RWPE2 (cell line): ENCODE measurements at regions not wholly inside any gene's neighbourhood (a gene's known extent, or its start where the extent isn't known, plus 50 kb on each side); places are given as distances from the start of the nearest gene placed in this dataset.
"Not testable (repeated sequence)": the region's sequence is repeated elsewhere in the genome, so short reads cannot be mapped to it uniquely, and the experiment has no call there.

Source experiments
- ATAC-seq: fragments of 200-7000 bp; cut with Tn5 transposase; 3 replicates; pipeline ENCODE4 v1.9.1; 2021; ENCODE audit warnings: low read depth
- DNase-seq: peaks from one replicate; pipeline ENCODE4 v3.0.0-alpha.2; 2020; ENCODE audit warnings: low spot score
- H3K27ac ChIP-seq: fragments of 450-650 bp; 2 replicates; pipeline ENCODE4 v1.5.1; 2017; ENCODE audit warnings: mild to moderate bottlenecking; ENCODE audit not compliant: poor library complexity, severe bottlenecking
- H3K27me3 ChIP-seq: fragments of 250-450 bp; sonication (Bioruptor Pico); 2 replicates; pipeline ENCODE4 v1.5.1; 2021; ENCODE audit warnings: mild to moderate bottlenecking, moderate library complexity; ENCODE audit not compliant: insufficient read depth, poor library complexity, severe bottlenecking
- H3K36me3 ChIP-seq: fragments of 250-450 bp; sonication (Bioruptor Pico); 2 replicates; pipeline ENCODE4 v1.5.1; 2020; ENCODE audit warnings: low read depth, mild to moderate bottlenecking, moderate library complexity
- H3K4me1 ChIP-seq: fragments of 250-450 bp; sonication (Bioruptor Pico); 2 replicates; pipeline ENCODE4 v1.5.1; 2021; ENCODE audit warnings: mild to moderate bottlenecking, moderate library complexity; ENCODE audit not compliant: insufficient read depth, poor library complexity, severe bottlenecking
- H3K4me3 ChIP-seq: fragments of 250-450 bp; sonication (Bioruptor Pico); 2 replicates; pipeline ENCODE4 v1.5.1; 2021; ENCODE audit warnings: mild to moderate bottlenecking, moderate library complexity; ENCODE audit not compliant: severe bottlenecking
- H3K9me3 ChIP-seq: fragments of 250-450 bp; sonication (Bioruptor Pico); 2 replicates; pipeline ENCODE4 v1.5.1; 2021; ENCODE audit warnings: mild to moderate bottlenecking, moderate library complexity; ENCODE audit not compliant: severe bottlenecking
- TF ChIP-seq, protein P1 (sequence below): fragments of 450-650 bp; IDR thresholded peaks from one replicate; pipeline ENCODE4 v1.5.1; 2017; ENCODE audit warnings: mild to moderate bottlenecking, moderate library complexity; ENCODE audit not compliant: poor library complexity, severe bottlenecking

DNA sequence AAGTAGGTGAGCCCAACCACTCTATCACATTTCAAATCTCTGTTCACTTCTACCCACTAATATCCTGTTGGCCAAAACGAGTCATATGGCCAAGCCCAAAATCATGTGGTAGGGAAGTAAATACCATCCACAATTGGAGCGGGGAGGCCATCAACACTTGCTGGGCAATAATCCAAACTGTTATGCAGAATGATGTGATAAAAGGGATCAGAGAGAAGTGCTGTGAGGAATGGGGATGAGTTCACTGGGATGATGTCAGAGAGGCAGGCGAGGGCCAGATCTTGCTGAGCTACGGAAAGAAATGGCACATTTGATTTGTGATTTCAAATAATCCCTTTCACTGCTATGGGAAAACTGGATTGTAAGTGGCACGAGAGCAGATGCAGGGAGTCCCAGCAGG lies 188.4 kb downstream of the NPIPA8 start:
- not testable (repeated sequence) for ATAC-seq

DNA sequence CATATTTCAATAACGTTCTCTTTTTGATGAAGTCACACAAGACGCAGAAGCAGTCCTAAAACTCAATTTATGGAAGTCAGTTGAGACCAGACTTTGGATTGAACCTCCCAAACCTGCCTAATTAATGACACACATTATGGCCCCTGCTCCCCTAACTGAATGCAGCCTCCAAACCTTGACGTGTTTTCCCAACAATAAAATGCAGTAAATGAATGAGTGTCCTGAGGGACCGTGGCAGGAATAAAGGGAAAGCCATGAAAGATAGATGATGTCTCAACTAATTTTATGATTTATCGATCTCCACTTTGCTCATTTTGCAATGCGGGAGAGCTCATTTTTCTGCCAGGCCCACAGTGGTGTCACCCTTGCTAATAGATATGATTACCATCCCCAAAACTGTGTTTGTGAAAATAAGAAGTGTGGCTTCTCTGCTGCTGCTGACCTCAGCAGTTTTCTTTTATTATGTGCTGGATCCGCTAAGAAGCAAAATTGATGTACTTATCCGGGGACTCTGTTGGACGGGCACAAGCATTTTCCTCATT lies 189.9 kb downstream of the NPIPA8 start:
- not testable (repeated sequence) for H3K4me3 ChIP-seq, H3K9me3 ChIP-seq, H3K27me3 ChIP-seq, H3K27ac ChIP-seq, ATAC-seq, H3K4me1 ChIP-seq, H3K36me3 ChIP-seq, DNase-seq

More for the DNA sequence above, 188.4 kb downstream of the NPIPA8 start:
- H3K27me3 ChIP-seq, DNase-seq, H3K4me3 ChIP-seq, H3K36me3 ChIP-seq, H3K27ac ChIP-seq, H3K4me1 ChIP-seq, H3K9me3 ChIP-seq: not testable (repeated sequence)

DNA sequence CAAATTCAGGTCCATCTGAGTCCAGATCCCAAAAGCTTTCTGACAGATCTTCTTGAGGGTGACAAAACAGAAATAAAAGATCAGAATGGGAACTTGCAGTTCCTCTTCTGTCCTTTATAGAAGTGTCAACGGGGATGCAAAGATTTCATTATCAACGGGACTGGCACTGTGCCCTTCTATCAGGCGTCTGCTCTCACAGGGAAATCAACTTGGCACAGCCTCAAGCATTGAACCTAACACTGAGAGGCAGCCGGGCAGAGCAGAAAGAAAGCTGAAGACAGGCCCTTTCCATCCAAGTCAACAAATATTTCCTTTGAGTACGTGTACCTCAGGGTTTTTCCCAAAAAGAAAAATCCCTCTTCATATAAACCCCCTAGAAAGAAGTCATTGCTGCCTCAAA lies 194.5 kb downstream of the NPIPA8 start:
- H3K27ac ChIP-seq, DNase-seq, H3K36me3 ChIP-seq, H3K4me1 ChIP-seq, H3K9me3 ChIP-seq, H3K4me3 ChIP-seq, H3K27me3 ChIP-seq, ATAC-seq: not testable (repeated sequence)

DNA sequence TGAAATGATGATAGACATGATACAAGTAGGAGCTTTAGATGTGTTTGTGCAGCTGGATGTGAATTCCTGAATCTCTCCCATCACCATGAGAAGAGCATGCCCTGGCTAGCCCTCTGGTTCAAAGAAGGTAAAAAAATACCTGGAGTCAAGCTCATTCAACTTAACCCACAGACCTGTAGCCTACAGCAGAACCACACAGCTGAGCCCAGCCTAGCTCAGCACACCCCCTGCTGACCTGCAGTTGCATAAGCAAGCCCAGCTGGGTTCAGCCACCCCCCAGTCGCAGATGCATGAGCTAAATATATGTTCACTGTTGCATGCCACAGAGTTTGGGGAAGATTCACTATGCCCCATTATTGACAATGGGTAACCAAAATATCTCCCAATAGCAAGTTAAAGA lies 200.2 kb downstream of the NPIPA8 start:
- not testable (repeated sequence) for H3K9me3 ChIP-seq, H3K4me1 ChIP-seq, DNase-seq, H3K27me3 ChIP-seq, H3K27ac ChIP-seq, H3K36me3 ChIP-seq, H3K4me3 ChIP-seq
- peak; percentile 49 for ATAC-seq

DNA sequence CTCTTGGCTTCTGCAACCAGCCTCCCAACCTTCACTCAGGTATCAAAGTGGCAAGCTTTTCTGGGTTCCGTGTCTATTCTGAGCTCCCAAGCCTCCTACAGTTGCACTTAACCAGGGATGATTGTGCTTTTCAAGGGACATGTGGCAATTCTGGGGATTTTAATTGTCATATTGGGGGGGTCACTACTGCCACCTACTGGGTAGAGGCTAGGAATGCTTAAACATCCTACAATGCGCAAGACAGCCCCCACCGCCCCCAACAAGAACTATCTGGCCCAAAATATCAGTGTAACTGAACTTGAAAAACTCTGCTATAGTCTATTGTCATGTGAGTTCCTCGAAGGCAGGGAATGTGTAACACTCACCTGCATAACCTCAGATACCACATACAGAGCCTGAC lies 201.5 kb downstream of the NPIPA8 start:
- DNase-seq, result not testable (repeated sequence)

DNA sequence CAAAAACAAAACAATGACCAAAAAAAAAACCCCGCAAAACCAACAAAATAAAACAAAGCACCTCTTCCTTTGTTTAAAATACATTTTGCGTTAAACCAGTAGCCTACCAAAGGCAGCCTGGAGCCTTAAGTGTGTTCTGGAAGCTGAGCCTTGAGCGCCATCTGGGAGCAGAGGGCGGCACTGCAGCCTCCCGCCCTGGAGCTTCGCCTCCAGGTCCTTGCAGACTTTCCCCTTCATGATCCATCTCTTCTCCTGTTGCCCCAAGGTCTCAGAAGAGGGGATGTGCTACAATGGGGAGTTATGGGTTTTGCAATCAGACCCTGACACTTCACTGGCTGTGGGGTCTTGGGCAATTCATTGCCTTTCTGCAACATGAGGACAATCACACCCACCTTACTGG lies 204.9 kb downstream of the NPIPA8 start:
- not testable (repeated sequence) for H3K27me3 ChIP-seq, H3K36me3 ChIP-seq, H3K27ac ChIP-seq, H3K4me1 ChIP-seq, DNase-seq, H3K4me3 ChIP-seq, H3K9me3 ChIP-seq
- ATAC-seq, result peak; percentile 72
- TF ChIP-seq, protein P1, sequence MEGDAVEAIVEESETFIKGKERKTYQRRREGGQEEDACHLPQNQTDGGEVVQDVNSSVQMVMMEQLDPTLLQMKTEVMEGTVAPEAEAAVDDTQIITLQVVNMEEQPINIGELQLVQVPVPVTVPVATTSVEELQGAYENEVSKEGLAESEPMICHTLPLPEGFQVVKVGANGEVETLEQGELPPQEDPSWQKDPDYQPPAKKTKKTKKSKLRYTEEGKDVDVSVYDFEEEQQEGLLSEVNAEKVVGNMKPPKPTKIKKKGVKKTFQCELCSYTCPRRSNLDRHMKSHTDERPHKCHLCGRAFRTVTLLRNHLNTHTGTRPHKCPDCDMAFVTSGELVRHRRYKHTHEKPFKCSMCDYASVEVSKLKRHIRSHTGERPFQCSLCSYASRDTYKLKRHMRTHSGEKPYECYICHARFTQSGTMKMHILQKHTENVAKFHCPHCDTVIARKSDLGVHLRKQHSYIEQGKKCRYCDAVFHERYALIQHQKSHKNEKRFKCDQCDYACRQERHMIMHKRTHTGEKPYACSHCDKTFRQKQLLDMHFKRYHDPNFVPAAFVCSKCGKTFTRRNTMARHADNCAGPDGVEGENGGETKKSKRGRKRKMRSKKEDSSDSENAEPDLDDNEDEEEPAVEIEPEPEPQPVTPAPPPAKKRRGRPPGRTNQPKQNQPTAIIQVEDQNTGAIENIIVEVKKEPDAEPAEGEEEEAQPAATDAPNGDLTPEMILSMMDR, result peak; percentile 21

More for the DNA sequence above, 201.5 kb downstream of the NPIPA8 start:
- H3K4me1 ChIP-seq, H3K27me3 ChIP-seq, H3K4me3 ChIP-seq, H3K36me3 ChIP-seq, ATAC-seq, H3K9me3 ChIP-seq, H3K27ac ChIP-seq: not testable (repeated sequence)

DNA sequence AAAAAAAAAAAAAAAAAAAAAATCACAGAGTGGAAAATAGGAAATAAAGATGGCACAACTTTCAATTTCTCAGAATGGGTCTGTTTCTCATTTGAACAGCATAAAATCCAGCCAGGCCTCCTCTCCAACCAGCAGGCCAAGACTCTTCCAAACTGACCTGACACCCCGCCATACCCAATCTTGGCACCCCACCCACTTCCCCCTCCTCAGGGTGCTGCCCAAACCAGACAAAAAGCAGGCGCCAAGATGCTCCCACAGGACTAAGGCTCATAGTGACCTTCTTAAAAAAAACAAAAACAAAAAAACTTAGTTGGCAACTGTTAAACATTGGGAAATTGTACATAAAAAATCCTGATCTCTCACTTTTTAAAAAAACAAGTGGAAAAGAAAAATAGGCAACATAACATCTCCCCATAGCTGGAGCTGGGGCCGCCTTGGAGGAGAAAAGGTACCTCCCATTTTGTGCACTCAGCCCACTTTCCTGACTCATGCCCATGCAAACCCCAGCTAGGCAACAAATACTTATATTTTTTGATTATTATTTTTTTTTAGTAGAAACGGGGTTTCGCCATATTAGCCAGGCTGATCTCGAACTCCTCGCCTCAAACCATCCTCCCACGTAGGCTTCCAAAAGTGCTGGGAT lies 205.9 kb downstream of the NPIPA8 start:
- H3K4me1 ChIP-seq, H3K4me3 ChIP-seq, H3K36me3 ChIP-seq, H3K27ac ChIP-seq, H3K27me3 ChIP-seq, H3K9me3 ChIP-seq, DNase-seq, ATAC-seq: not testable (repeated sequence)

DNA sequence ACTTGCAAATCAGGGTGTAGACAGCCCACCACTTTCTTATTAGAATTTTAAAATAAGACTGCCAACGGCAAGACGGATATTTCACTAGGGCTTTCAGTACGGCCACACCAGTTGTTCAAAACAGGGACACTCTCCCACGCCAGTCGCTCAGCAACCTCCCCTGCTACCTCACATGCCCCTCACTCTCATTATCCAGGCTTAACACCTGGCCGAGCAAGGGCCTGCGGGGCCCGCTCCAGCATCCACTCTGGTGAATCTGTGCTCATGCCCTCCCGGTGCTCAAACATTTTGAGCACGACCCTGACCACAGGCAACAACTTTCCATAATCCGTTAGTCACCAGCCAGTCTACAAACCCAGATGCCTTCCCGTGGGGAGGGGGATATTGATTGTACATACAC lies 209.5 kb downstream of the NPIPA8 start:
- DNase-seq, H3K27me3 ChIP-seq, H3K27ac ChIP-seq, H3K9me3 ChIP-seq, H3K4me3 ChIP-seq, ATAC-seq, H3K36me3 ChIP-seq, H3K4me1 ChIP-seq: not testable (repeated sequence)

DNA sequence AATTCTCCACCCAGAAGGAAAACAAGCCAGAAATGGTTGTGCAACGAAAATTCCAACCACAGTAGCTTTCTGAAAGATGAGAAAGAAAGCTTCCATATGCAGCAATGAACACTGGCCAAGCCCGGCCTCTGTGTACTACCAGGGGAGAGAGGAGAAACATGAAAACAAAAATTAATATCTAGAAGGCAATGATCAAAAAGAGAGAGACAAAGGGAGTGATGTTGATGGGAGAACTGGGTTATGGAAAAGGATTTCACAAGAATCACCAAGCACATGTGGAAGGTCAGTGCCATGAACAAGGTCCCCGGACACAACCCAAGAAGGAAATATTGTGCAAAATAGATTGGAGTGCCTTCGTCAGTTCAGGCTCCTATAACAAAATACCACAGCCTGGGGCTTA lies 217.4 kb downstream of the NPIPA8 start:
- DNase-seq, H3K27me3 ChIP-seq, ATAC-seq, H3K36me3 ChIP-seq, H3K4me1 ChIP-seq, H3K27ac ChIP-seq, H3K9me3 ChIP-seq, H3K4me3 ChIP-seq: not testable (repeated sequence)

DNA sequence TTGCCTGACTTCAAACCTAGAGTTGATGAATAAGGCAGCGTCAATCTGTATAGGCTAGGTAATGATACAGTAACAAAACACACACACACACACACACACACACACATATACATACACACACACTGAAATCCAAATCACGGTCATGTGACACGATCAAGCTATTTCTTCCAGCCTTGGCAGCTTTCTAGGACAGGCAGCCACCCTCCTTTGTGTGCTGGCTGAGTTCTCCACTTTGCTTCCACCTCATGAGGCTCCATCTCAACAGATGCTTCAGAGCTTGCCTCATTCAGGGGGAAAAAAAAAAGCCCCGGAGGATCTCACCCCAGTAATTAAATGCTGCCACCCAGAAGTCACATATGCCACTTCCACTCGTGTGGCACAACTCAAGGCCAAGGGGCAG lies 217.9 kb downstream of the NPIPA8 start:
- not testable (repeated sequence) for DNase-seq, ATAC-seq, H3K4me1 ChIP-seq, H3K36me3 ChIP-seq, H3K9me3 ChIP-seq, H3K4me3 ChIP-seq, H3K27ac ChIP-seq, H3K27me3 ChIP-seq

DNA sequence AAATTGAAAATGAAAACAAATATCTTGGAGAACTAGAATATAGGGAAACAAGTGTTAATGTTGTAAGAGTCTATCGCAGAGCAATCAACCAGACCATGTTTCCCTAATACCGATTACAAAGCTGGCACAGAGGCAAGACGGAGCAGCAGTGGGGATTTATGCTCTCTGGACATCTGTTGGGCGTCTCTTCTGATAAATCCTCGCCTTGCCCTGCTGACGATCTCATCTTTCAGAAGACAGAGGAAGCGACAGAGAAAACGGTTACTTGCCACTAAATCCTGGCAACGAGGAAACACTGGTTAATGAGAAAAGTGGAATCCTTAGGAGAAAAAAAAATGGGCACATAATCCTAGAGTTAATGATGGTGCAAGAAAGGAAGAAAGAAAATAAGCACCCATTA lies 218.5 kb downstream of the NPIPA8 start:
- H3K27ac ChIP-seq, H3K36me3 ChIP-seq, H3K4me1 ChIP-seq, ATAC-seq, DNase-seq, H3K27me3 ChIP-seq, H3K9me3 ChIP-seq, H3K4me3 ChIP-seq: not testable (repeated sequence)
